ENCODE measurements at regions not wholly inside any gene's neighbourhood (a gene's known extent, or its start where the extent isn't known, plus 50 kb on each side); places are given as distances from the start of the nearest gene placed in this dataset.

- H3K27ac ChIP-seq (ENCODE audit: low read length) = no peak overlapping the region
- no peak overlapping the region for H2AFZ ChIP-seq (ENCODE audit: low read depth, low read length)
- no peaks in the 10 kb centered on the region for H3K9me3 ChIP-seq (ENCODE audit: low read length)
- no peaks in the 10 kb centered on the region for H3K79me2 ChIP-seq (replicated peaks; ENCODE audit: insufficient read depth, low read length)
- H3F3A ChIP-seq (ENCODE audit: insufficient read depth, low read length, poor library complexity, severe bottlenecking) = no peaks in the 10 kb centered on the region
- no peaks in the 10 kb centered on the region for H4K20me1 ChIP-seq (ENCODE audit: insufficient read depth)
- H3K4me2 ChIP-seq (ENCODE audit: low read length) = no peak overlapping the region
- TF ChIP-seq SMC3 (conservative IDR thresholded peaks at IDR 0.05; ENCODE audit: poor library complexity) (no peak), CTCF (IDR thresholded peaks at IDR 0.05; ENCODE audit: poor library complexity, severe bottlenecking) (no peak), RAD21 (conservative IDR thresholded peaks at IDR 0.05) (no peak), TAF1 (IDR thresholded peaks at IDR 0.05; ENCODE audit: low read depth) (no peak), REST (IDR thresholded peaks at IDR 0.05; ENCODE audit: borderline replicate concordance) (no peak), EP300 (conservative IDR thresholded peaks at IDR 0.05; ENCODE audit: poor library complexity, severe bottlenecking) (no peak), EZH2 (IDR thresholded peaks at IDR 0.05; ENCODE audit: borderline replicate concordance, insufficient read depth, low read length, poor library complexity, severe bottlenecking) (no peak), MXI1 (conservative IDR thresholded peaks at IDR 0.05; ENCODE audit: poor library complexity, severe bottlenecking) (no peak), POLR2AphosphoS5 (IDR thresholded peaks at IDR 0.05) (no peak)
- no peaks in the 10 kb centered on the region for H3K27me3 ChIP-seq (ENCODE audit: insufficient read depth, low read depth, low read length)
- no peak overlapping the region for H3K9ac ChIP-seq (ENCODE audit: low read length)
- H3K4me3 ChIP-seq (ENCODE audit: low read length) = no peak overlapping the region
- no peaks in the 10 kb centered on the region for H3K9me2 ChIP-seq (ENCODE audit: insufficient read depth, low read length)
- no peaks in the 10 kb centered on the region for H3K36me3 ChIP-seq (ENCODE audit: insufficient read depth, low read length)
Observed at GRCh38 chr1:238152119-238152518, 261.4 kb upstream of the ZP4 start.

GRCh38 chr1:238143038-238143437 is 252.3 kb upstream of the ZP4 start:
- Histone ChIP-seq H4K20me1 (ENCODE audit: insufficient read depth) (no peaks in the 10 kb centered on the region), H3K9me2 (ENCODE audit: insufficient read depth, low read length) (no peaks in the 10 kb centered on the region), H2AFZ (ENCODE audit: low read depth, low read length) (no peak overlapping the region), H3K27ac (ENCODE audit: low read length) (no peak overlapping the region), H3F3A (ENCODE audit: insufficient read depth, low read length, poor library complexity, severe bottlenecking) (no peaks in the 10 kb centered on the region), H3K9ac (ENCODE audit: low read length) (no peak overlapping the region), H3K4me3 (ENCODE audit: low read length) (no peak overlapping the region), H3K27me3 (ENCODE audit: insufficient read depth, low read depth, low read length) (no peaks in the 10 kb centered on the region), H3K4me2 (ENCODE audit: low read length) (no peak overlapping the region), H3K79me2 (replicated peaks; ENCODE audit: insufficient read depth, low read length) (no peaks in the 10 kb centered on the region), H3K36me3 (ENCODE audit: insufficient read depth, low read length) (no peaks in the 10 kb centered on the region), H3K9me3 (ENCODE audit: low read length) (no peaks in the 10 kb centered on the region)
- no peak for TF ChIP-seq EZH2 (IDR thresholded peaks at IDR 0.05; ENCODE audit: borderline replicate concordance, insufficient read depth, low read length, poor library complexity, severe bottlenecking)
- no peak for TF ChIP-seq RAD21 (conservative IDR thresholded peaks at IDR 0.05)
- no peak for TF ChIP-seq TAF1 (IDR thresholded peaks at IDR 0.05; ENCODE audit: low read depth)
- no peak for TF ChIP-seq CTCF (IDR thresholded peaks at IDR 0.05; ENCODE audit: poor library complexity, severe bottlenecking)
- TF ChIP-seq REST (IDR thresholded peaks at IDR 0.05; ENCODE audit: borderline replicate concordance) = no peak
- no peak for TF ChIP-seq EP300 (conservative IDR thresholded peaks at IDR 0.05; ENCODE audit: poor library complexity, severe bottlenecking)
- TF ChIP-seq SMC3 (conservative IDR thresholded peaks at IDR 0.05; ENCODE audit: poor library complexity) = no peak
- TF ChIP-seq MXI1 (conservative IDR thresholded peaks at IDR 0.05; ENCODE audit: poor library complexity, severe bottlenecking) = no peak
- TF ChIP-seq POLR2AphosphoS5 (IDR thresholded peaks at IDR 0.05) = no peak

All from neural cell (in vitro differentiated cells).